Activated gamma-delta T cell treated with Interleukin-2 at 50 U/mL for 16 hours (primary cell): ENCODE measurements at regions not wholly inside any gene's neighbourhood (a gene's known extent, or its start where the extent isn't known, plus 50 kb on each side); places are given as distances from the start of the nearest gene placed in this dataset.

ENCODE experiments used
- DNase-seq: peaks from one replicate; pipeline ENCODE4 v3.0.0-alpha.2; 2020

DNA sequence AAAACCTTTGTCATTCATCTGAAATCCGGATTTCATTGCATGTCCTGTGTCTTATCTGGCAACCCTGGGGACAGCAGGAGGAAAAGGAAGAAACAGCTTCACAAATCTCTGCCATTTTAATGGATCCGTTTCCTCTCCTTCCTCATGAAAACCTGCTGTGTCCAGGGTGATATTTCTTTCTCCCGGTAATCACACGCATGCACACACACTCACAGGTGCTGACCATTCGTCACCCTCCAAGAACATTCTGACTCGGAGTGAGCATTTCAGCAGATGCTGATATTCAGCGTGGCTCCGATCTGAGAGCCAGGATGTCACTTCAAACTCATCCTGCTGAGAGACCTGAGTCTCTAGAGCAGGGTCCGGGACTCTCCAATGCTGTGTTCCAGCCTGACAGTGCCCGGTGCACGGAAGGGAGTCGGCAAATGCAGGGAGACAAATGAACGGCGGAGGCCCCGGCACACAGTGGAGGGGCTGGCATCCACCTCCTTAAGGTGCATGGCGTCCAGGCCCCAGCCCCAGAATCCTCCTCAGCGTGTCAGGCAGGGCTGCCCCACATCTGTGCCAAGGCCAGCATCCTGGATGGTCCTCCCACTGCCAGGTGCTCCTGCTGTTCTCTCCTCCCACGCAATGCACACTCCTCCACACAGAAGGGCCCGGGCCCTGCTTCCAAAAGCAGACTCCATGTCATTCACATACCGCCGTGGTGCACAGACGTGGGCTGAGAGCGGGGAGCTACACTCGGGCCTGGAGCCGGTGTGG lies 70.7 kb downstream of the RBFOX3 start:
- no peak for DNase-seq

DNA sequence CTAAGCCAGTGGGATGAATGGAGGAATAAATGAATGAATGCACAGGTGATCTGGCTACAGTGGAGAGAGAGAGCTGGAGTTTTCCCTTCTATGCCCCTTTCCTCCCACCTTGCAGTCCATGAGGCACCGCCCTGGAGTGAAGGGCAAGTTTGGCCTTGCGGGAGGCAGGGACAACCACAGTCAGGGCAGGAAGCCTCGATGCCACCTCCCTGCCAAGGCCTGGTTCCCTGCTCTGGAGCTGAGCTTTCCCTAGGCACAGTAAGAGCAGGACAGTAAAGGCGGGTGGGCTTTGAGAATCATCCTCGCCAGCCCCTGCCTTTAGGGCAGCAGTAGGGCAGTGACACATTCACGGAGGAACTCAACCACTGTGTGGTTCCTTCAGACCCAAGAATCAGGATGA lies 72.6 kb downstream of the RBFOX3 start:
- no peak for DNase-seq

DNA sequence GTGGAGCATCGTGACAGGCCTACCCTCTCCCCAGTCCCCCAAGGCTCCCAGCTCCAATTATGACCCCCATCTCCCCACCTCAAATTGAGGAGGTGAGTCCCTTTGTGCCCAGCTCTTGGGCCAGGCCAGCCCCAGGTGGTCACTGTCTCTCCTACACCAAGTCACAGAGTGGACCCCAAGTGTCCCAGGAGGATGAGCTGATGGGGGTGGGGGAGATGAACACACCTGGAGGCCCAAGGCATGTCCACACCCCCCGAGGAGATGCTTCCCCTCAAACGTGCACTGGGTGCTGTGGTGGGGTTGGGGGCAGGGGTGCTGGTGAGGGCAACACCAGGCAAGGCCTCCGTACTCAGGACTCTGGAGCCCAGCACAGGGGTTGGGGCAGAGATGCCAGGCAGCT lies 73.2 kb downstream of the RBFOX3 start:
- no peak for DNase-seq

DNA sequence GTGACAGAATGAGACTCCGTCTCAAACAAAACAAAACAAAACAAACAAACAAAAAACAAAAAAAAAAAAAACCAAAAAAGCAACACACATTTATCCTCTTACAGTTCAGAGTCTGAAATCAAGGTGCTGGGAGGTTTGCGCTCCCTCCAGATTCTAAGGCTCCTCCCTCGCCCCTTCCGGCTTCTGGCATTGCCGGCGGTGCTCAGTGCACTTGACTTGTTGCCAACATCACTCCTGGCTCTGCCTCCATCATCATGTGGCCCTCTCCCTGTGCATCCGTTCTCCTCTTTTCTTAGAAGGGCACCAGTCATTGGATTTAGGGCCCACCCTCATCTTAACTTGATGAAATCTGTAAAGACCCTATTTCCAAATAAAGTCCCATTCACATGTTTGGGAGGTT lies 73.8 kb downstream of the RBFOX3 start:
- DNase-seq: no peak

DNA sequence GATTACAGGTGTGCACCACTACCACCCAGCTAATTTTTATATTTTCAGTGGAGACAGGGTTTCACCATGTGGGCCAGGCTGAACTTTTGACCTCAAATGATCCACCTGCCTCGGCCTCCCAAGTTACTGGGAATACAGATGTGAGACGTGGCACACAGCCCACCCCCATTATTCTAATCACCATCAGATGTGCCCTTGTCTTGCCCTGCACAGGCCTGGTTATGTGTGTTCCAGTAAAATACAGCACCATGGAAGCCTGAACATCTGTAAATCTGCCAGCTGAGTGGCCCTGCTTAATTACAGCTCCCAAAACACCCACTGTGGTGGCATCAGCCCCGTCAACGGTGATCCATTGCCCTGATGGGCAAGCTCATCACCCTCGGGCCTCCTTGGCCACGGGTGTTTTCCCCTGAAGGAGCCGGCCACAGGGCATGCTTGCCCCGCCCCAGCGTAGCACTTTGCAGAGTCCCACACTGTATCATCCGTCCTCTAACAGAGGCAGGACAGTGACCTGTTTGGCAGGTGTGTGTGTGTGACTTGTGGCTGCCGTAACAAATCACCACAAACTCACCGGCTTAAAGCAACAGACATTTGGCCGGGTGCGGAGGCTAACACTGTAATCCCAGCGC lies 74.5 kb downstream of the RBFOX3 start:
- no peak for DNase-seq

DNA sequence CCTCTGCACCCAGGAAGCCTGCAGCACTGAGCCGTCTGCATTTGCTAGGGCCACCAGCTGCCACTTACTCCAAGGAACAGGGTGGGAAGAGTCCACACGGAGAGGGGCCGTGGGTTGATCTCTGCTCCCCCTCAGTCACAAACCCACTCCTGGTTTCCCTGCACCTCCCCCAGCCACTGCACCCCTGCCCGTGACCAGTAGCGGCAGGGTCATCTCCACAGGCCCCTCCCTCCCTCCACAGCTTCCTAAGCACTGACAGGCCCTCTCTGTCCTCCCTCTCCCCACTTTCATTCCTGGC lies 75.2 kb downstream of the RBFOX3 start:
- no peak for DNase-seq

DNA sequence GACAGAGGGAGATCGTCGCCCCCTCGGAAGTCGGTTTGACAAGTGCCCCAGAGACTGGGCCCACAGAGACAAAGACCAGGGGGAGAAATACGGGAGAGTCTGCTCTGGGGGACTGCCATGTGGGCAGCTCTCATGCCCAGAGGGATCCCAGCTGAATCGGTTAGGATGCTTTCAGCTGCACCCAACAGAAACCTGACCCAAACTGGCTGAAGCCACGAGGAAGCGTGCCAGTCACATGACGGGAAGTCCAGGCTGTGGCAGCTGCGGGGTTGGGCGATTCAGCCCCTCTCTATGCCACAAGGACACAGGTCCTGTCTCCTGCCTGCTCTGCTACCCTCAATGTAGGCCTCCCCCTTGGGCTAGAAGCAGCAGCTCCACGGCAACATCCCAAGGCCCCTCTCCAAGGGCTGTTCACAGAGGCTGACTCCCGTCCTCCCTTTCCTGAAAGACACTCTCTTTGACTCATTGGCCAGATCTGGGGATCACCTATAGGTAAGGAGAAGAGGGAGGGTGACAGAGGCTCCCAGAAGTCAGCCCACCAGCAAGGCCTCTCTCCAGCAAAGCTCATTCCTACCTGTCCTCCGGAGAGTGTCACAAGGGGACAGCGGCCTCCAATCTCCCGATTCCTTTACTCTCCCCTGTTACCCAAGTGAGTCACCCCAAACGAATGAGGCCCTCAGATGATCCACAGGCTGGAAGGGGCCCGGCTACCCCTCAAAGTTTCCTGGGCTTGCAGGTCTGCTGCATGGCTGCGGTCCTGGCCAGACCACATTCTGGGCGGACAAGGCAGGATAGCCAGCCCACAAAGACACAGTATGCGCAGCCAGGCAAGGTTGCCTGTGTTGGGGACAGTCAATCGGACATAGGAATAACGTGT lies 75.8 kb downstream of the RBFOX3 start:
- DNase-seq: no peak

DNA sequence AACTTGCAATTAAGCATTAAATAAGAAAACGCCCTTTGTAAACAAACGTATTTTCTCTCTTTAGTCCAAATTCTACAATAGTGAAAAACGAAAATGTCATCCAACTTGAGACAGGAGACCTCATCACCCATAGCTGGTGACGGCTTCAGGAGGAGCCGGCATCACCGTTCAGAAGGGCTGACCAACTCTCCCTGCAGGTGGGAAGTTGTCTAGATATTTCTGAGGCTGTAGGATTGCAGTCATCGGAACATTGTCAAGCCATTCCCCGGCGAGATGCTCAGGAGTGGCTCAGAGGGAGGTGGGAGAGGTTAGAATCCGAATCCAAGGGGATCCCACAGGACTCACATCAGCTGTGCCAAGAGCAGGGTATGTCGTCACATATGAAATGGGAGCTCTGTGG lies 76.7 kb downstream of the RBFOX3 start:
- DNase-seq: no peak

DNA sequence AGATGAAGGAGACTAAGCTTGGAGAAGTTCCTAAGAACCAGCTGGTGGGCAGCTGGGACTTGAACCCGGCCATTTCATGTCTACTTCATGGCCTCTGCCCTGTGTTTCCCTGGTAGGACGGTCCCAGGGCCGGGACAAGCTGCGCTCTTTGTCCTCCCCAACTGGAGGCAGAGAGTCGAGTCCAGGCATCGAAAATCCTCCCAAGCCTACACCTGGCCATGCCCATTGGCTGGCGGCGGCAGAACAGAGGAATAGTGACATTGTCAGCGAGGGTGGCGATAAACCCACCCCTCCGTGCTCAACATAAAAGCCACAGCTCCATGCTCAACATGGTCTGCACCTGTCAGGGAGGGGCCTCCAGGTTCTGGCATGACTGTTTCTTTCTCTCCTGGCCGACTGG lies 77.7 kb downstream of the RBFOX3 start:
- no peak for DNase-seq

DNA sequence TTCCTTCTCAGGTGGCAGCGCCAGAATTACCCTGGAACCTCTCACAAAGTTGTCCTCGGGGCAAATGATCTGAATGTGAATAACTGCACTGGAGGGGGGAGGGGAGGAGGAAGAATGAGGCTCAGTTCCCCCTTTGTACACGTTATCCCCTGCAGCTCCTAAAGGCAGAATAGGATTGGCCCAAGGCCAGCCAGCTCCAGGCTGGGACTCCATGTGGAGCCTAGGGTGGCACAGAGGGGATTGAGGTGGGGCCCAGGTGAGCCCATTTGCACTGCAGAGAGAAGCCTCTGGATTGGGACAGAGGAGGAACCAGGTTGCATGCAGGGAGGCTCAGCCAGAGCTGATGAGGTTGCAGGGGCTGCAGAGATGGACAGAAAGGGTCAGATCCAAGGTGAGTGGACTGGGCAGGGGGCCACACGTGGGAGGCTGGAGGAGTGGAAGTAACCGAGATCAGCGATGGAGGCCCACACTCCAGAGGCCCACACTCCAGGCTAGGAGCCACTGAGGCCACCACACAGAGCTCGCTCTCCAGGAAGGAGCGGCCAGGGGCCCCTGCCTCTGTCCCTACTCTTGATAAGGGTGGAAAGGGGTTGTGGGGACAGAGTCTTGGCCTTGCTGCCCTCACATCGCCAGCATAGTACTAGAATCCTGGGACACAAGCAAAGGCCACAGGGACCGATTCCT lies 78.6 kb downstream of the RBFOX3 start:
- DNase-seq: no peak

DNA sequence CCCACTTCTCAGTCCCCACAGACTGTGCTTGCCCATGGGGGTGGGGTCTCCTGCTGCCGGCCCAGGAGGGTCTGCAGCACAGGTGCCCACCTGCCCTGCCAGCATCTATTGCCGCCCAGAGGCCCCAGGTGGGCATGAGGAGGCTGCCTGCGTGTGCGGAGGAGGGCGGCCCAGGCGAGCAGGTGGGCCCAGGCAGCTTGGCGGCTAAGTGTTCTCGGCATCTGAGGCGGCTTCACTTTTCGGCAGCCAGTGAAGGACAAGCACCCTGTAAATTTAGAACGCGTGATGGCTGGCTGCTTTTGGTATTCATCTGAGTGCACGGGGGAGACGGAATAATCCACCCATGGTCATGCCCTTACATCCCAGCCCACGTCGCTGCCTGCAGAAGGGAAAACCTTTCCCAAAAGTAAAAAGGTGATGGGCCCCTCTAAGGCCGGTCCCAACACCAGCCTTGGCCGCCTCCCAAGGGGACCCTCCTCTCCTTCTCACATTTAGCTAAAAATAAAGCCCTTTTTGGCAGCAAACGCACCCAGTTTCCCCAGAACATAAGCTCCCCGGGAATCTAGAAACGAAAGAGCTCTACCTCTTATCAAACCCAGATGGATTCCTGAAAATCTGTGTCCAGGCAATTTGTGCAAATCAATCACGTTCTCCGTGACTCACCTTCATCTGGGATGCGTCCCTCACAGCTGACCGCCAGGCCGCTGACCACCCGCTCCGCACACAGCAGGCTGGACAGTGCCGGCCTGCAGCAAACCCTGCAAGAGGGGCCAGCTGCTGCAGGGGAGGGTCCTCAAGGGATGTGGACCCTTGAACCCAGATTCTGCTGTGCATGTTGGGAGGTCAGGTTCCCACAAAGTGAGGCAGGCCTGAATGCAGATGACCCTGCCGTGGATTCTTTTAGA lies 79.4 kb downstream of the RBFOX3 start:
- DNase-seq: no peak

DNA sequence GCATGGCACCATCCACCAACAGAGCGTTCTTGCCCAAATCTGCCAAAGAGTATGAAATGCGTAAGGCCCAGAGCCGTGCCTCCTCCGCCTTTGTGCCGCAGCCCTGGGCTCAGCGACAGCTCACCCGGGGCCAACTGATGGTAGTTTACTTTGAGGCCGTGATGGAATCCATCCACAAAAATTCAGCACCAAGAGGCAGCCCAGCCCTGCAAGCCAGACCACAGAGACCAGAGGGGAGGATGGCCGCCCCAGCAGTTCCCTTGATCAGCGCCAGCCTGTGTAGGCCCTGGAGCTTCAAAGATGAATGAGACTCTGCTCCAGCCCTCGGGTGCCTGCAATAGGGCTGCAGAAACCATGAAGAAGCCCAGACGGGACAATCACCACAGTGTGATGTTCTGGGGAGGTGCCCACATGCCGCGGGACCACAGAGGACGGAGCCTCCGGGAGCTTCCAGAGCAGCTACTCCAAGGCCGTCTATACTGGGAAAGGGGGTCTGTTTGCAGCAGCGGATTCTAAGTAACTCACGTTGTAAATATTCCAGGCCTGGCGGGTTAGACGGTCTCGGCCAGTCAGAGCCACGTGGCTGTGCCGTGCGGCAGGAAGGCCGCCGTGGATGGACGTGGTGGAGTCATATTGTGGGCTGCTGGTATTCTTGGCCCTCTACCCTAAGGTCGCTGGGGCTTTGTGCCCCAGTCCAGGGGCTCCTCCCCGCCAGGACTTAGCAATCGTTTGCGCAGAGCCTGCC lies 80.3 kb downstream of the RBFOX3 start:
- no peak for DNase-seq

DNA sequence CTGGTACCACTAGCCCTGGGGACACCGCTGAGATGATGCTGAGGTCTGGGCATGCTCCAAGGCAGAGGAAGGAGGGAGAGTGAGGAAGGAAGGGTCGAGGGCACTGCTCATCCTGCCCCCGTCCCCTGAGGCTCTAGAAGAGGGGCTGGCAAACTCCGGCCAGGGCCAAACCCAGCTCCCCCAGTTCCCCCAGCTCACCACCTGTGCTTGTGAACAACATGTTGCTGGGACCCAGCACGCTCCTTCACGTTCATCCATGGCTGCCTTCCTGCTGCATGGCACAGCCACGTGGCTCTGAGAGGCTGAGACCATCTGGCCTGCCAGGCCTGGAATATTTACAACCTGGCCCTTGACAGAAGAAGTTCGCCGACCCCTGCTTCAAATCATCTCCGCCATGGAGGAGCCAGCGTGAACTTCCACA lies 81.2 kb downstream of the RBFOX3 start:
- no peak for DNase-seq

DNA sequence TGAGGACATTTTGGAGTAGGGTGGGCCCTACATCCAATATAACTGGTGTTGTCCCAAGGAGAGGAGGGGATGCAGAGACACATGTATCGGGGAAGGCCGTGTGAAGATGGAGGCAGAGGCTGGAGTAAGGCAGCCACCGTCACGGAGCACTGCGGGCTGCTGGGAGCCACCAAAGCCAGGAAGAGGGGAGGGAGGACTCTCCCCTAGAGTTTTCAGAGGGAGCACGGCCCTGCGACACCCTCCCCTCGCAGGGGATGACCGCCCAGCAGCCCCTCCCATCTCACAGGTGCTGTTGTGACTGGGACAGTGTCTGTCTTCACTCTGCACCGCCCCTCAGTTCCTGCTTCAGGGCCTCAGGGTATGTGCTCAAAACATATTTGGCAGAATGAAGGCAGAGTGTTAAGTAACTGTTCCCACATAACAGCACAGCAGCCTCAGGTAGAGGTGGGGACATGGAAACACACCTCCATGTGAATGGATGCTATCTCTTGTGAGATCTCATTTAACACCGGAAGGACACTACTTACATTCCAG lies 82.2 kb downstream of the RBFOX3 start:
- DNase-seq: no peak

DNA sequence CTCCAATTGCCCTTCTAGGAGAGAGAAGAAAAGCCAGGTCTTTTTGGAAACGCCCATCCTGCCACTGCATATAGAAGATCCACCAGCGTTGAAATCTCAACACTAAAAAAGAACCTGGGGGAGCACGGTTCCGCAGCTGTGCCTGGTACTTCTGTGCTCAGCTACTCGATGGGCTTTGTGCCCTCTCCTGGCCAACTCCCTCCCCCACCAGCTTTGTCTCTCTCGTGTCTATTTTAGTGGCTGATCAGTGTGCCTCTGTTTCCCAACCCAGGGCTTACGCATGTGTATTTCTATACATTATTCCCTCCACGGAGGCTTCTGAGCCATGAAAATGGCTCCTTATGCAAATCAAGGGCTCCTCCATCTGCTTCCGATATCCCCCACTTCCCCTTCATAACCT lies 83.5 kb downstream of the RBFOX3 start:
- no peak for DNase-seq

DNA sequence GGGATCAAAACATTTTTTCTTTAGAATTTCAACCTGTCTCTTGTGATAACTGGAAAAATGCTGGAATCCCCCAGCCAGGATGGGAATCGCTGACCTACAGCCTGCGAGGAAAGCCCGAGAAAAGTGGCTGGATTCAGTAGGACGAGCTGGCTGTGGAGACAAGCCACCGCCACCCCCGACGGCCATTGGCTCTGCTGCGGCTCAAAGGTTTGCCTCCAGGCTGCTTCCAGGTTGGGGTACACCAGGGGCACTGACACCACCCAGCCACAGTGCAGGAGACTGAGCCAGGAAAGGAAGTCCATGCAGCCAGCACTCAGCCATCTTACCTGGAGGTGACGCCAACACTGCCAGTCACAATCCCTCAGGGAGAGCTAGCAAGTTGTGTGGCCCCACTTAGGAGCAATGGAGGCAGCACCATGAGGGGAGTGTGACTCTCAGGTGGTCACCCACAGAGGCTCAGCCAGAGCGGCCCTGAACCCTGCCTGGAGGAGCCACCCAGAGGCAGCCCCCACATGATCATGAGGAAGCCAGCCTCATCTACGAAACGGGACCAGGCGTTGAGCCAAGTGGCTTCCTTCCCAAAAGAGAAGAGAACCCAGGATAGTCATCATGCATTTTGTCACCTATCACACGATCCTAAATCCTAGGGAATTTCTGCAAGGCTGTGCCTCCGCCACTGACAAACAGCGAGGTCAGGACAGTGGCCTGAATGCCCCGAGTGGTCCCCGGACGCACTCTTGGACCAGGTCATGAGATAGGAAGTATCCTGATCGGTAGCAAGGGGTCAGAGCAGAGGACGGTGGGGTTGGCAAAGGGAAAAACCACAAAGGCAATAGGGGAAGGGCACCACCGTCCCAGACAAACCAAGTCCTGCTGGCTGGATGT lies 84.8 kb downstream of the RBFOX3 start:
- no peak for DNase-seq

DNA sequence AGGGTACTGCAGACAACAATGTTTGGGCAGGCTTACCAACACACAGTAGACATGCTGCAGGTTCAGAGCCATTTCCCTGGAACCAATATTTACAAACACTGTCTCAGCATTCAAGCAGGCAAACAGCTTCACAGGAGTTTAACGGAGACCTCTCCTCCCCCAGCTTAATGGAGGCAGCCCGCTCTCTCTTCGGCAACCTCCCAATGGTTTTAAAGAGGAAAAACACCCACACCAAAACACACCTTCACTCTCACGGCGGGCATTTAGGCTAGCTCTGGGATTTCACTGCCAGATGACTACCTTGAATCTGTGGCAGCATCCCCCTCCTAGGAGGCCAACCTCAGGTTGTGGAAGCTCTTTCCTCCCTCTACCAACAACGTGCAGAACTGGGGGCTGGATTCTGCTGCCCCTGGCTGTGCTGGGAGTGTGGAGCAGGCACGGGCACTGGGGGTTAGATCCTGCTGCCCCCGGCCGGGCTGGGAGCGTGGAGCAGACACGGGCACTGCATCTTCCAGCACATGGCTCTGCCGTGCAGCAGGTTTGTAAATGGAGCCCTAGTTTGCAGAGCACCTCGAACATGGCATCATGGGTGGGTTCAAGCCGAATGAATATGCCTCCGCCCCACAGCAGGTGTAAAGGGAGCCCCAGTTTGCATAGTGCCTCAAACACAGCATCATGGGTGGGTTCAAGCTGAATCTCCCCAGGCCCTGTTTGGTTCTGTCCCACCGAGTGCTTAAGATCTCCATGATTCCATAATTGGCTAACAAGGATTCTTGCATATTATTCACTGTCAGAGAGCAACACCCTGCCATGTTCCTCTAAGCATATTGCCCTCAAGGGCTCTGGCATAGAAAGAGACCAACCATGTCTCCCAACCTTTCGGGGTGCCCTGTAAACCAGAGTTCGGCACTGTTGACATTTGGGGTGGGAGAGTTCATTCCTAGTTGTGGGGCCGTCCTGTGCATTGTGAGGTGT lies 86.4 kb downstream of the RBFOX3 start:
- no peak for DNase-seq

DNA sequence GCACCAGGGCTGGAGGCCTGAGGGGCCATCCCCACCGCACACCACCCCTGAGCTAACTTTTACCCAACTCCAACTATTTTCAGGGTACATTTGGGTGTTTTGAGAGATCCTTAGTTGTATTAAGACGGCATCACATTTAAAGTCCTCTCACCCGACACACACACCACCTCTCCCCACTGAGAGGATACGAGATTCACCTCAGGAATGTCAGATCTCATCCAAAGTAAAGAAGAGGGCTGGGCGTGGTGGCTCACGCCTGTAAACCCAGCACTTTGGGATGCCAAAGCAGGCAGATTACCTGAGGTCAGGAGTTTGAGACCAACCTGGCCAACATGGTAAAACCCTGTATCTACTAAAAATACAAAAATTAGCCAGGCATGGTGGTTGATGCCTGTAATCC lies 88.4 kb downstream of the RBFOX3 start:
- DNase-seq: no peak

DNA sequence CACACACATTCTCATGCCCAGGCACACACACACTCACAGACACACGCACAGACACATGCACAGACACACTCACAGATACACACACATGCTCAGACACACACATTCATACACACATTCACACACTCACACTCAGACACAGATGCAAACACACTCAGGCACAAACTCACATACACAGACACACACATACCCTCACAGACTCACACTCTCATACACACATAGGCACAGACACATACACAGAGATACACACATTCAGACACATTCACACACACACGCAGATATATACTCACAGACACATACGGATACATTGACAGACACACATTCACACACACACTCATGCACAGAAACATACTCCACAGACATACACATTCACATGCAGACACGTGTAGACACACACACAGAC lies 89.6 kb downstream of the RBFOX3 start:
- DNase-seq: no peak
